ENCODE measurements at regions not wholly inside any gene's neighbourhood (a gene's known extent, or its start where the extent isn't known, plus 50 kb on each side); places are given as distances from the start of the nearest gene placed in this dataset.
"Not testable (repeated sequence)": the region's sequence is repeated elsewhere in the genome, so short reads cannot be mapped to it uniquely, and the experiment has no call there.

DNA sequence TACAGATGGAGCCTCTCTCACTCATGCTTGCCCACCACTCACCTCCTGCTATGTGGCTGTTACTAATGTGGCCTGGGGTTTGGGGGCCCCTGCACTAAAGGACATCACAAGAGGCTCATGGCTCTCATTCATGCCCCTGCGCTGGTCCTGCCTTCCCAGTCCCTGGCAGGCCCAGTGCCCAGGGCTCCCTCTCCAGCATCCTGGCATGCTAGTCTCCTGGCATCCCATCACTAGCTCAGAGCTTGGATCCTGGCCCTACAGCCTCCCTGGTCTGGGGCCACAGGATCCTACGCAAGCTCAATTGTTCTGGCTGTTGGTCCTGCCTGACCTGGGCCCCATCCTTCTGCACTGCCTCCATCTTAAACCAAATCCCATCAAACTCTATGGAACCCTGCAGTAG is 685.4 kb downstream of the PTPRU start:
- ChIA-PET POLR2A (no interaction called here), CTCF (no interaction called here)
- no peaks in the 10 kb centered on the region for H3K9me3 Mint-ChIP-seq (ENCODE audit: unreplicated experiment)
- no peak overlapping the region for H3K4me3 Mint-ChIP-seq (ENCODE audit: unreplicated experiment)
- intact Hi-C loops (cut with micrococcal nuclease; ENCODE audit: unreplicated experiment) = no loop called here
- peaks cover 4% of the 10 kb centered on the region for H3K27me3 Mint-ChIP-seq (ENCODE audit: insufficient read depth, unreplicated experiment)
- H3K9me3 ChIP-seq = no peaks in the 10 kb centered on the region
- H3K4me1 Mint-ChIP-seq (ENCODE audit: low read depth, unreplicated experiment) = no peaks in the 10 kb centered on the region
- no peak overlapping the region for H3K27ac Mint-ChIP-seq (ENCODE audit: unreplicated experiment)
- no peaks in the 10 kb centered on the region for H3K27me3 ChIP-seq (replicated peaks; ENCODE audit: control insufficient read depth, insufficient read depth, low read length)
- TF ChIP-seq, protein P1, sequence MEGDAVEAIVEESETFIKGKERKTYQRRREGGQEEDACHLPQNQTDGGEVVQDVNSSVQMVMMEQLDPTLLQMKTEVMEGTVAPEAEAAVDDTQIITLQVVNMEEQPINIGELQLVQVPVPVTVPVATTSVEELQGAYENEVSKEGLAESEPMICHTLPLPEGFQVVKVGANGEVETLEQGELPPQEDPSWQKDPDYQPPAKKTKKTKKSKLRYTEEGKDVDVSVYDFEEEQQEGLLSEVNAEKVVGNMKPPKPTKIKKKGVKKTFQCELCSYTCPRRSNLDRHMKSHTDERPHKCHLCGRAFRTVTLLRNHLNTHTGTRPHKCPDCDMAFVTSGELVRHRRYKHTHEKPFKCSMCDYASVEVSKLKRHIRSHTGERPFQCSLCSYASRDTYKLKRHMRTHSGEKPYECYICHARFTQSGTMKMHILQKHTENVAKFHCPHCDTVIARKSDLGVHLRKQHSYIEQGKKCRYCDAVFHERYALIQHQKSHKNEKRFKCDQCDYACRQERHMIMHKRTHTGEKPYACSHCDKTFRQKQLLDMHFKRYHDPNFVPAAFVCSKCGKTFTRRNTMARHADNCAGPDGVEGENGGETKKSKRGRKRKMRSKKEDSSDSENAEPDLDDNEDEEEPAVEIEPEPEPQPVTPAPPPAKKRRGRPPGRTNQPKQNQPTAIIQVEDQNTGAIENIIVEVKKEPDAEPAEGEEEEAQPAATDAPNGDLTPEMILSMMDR (IDR thresholded peaks at IDR 0.05; ENCODE audit: insufficient read depth in 1 of 2, low read depth in 1 of 2, low read length in 1 of 2, severe bottlenecking in 1 of 2, unreplicated experiment in 1 of 2) = no peak
- no peak for DNase-seq
- no TSS peak for BruUV-seq (replicated peaks)
- no peaks in the 10 kb centered on the region for H3K4me1 ChIP-seq
- H3K36me3 Mint-ChIP-seq (ENCODE audit: insufficient read depth, unreplicated experiment) = no peaks in the 10 kb centered on the region
- no peaks in the 10 kb centered on the region for H3K36me3 ChIP-seq (ENCODE audit: control insufficient read depth, insufficient read depth, low read length)
- H3K4me3 ChIP-seq (ENCODE audit: low read depth, low read length) = no peak overlapping the region

DNA sequence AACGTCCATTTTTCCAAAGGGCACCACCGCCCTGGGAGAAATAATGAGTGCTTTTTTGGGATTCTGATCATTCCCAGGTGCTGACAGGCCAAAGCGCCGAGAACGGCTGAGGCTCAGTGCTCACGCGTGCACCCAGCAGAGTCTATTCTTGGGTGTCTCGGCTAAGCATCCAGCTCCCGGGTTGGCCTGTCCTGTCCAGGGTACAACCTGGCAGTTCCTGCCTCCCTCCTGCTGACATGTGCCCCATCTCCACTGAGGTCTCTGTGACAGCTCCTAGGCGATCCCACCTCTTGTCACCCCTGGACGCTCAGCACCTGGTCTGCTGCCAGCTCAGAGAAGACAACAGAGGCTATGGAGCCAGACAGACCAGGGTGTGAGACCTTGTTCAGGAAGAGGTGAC is 684.5 kb downstream of the PTPRU start:
- H3K4me1 ChIP-seq = no peaks in the 10 kb centered on the region
- Mint-ChIP-seq H3K36me3 (ENCODE audit: insufficient read depth, unreplicated experiment) (no peaks in the 10 kb centered on the region), H3K4me1 (ENCODE audit: low read depth, unreplicated experiment) (no peaks in the 10 kb centered on the region), H3K9me3 (ENCODE audit: unreplicated experiment) (no peaks in the 10 kb centered on the region), H3K27me3 (ENCODE audit: insufficient read depth, unreplicated experiment) (peaks cover 4% of the 10 kb centered on the region), H3K27ac (ENCODE audit: unreplicated experiment) (no peak overlapping the region), H3K4me3 (ENCODE audit: unreplicated experiment) (no peak overlapping the region)
- BruUV-seq (replicated peaks) = no TSS peak
- intact Hi-C loops (cut with micrococcal nuclease; ENCODE audit: unreplicated experiment) = no loop called here
- TF ChIP-seq, protein P1 (IDR thresholded peaks at IDR 0.05; ENCODE audit: insufficient read depth in 1 of 2, low read depth in 1 of 2, low read length in 1 of 2, severe bottlenecking in 1 of 2, unreplicated experiment in 1 of 2) = no peak
- DNase-seq = no peak
- POLR2A ChIA-PET = no interaction called here
- CTCF ChIA-PET = no interaction called here
- no peaks in the 10 kb centered on the region for H3K9me3 ChIP-seq
- no peaks in the 10 kb centered on the region for H3K36me3 ChIP-seq (ENCODE audit: control insufficient read depth, insufficient read depth, low read length)
- no peak overlapping the region for H3K4me3 ChIP-seq (ENCODE audit: low read depth, low read length)
- H3K27me3 ChIP-seq (replicated peaks; ENCODE audit: control insufficient read depth, insufficient read depth, low read length) = no peaks in the 10 kb centered on the region

DNA sequence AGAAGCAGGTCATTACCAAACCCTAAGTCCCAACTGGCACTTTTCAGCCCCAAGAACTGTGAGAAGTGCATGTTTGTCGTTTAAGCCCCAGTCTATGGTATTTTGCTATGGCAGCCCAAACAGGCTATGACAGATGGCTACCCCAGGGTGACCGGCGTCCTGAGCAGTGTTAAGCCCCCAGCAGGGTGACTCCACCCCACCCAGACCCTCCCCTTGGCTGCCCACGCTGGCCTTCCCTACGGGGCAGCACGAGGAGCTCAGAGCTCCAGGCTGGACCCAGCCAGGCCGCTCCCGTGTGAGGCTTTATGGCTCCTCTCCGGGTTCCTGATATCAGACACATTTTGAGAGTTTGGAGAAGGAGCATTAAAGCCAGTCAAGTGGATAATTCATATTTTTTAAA is 684.0 kb downstream of the PTPRU start:
- no peaks in the 10 kb centered on the region for H3K9me3 ChIP-seq
- CTCF ChIA-PET = no interaction called here
- no peaks in the 10 kb centered on the region for H3K36me3 Mint-ChIP-seq (ENCODE audit: insufficient read depth, unreplicated experiment)
- TF ChIP-seq, protein P1 (IDR thresholded peaks at IDR 0.05; ENCODE audit: insufficient read depth in 1 of 2, low read depth in 1 of 2, low read length in 1 of 2, severe bottlenecking in 1 of 2, unreplicated experiment in 1 of 2) = no peak
- H3K27ac Mint-ChIP-seq (ENCODE audit: unreplicated experiment) = no peak overlapping the region
- no peaks in the 10 kb centered on the region for H3K9me3 Mint-ChIP-seq (ENCODE audit: unreplicated experiment)
- no peak for DNase-seq
- H3K4me3 ChIP-seq (ENCODE audit: low read depth, low read length) = no peak overlapping the region
- H3K36me3 ChIP-seq (ENCODE audit: control insufficient read depth, insufficient read depth, low read length) = no peaks in the 10 kb centered on the region
- H3K4me3 Mint-ChIP-seq (ENCODE audit: unreplicated experiment) = no peak overlapping the region
- POLR2A ChIA-PET = no interaction called here
- H3K4me1 Mint-ChIP-seq (ENCODE audit: low read depth, unreplicated experiment) = no peaks in the 10 kb centered on the region
- intact Hi-C loops (cut with micrococcal nuclease; ENCODE audit: unreplicated experiment) = no loop called here
- H3K4me1 ChIP-seq = no peaks in the 10 kb centered on the region
- no peaks in the 10 kb centered on the region for H3K27me3 ChIP-seq (replicated peaks; ENCODE audit: control insufficient read depth, insufficient read depth, low read length)
- no TSS peak for BruUV-seq (replicated peaks)
- peaks cover 4% of the 10 kb centered on the region for H3K27me3 Mint-ChIP-seq (ENCODE audit: insufficient read depth, unreplicated experiment)

DNA sequence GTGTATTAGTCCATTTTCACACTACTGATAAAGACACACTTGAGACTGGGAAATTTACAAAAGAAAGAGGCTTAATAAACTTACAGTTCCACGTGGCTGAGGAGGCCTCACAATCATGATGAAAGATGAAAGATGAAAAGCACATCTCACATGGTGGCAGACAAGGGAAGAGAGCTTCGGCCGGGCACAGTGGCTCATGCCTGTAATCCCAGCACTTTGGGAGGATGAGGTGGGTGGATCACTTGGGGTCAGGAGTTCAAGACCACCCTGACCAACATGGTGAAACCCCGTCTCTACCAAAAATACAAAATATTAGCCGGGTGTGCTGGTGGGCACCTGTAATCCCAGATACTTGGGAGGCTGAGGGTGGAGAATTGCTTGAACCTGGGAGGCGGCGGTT is 682.7 kb downstream of the PTPRU start:
- CTCF ChIA-PET; H3K36me3 ChIP-seq (ENCODE audit: control insufficient read depth, insufficient read depth, low read length); H3K4me3 ChIP-seq (ENCODE audit: low read depth, low read length); H3K4me1 ChIP-seq; H3K27me3 ChIP-seq (replicated peaks; ENCODE audit: control insufficient read depth, insufficient read depth, low read length); H3K27ac Mint-ChIP-seq (ENCODE audit: unreplicated experiment); H3K4me3 Mint-ChIP-seq (ENCODE audit: unreplicated experiment); BruUV-seq (replicated peaks); intact Hi-C loops (cut with micrococcal nuclease; ENCODE audit: unreplicated experiment); H3K4me1 Mint-ChIP-seq (ENCODE audit: low read depth, unreplicated experiment); H3K36me3 Mint-ChIP-seq (ENCODE audit: insufficient read depth, unreplicated experiment); H3K9me3 Mint-ChIP-seq (ENCODE audit: unreplicated experiment); DNase-seq; H3K9me3 ChIP-seq; H3K27me3 Mint-ChIP-seq (ENCODE audit: insufficient read depth, unreplicated experiment): not testable (repeated sequence)
- POLR2A ChIA-PET = interaction anchor here (0.6 kb wide), 1 partner anchor 200 kb away, joined by 9 read pairs; no protein-coding TSS in a partner anchor
